Retina (tissue), 1 donor: ENCODE measurements at regions not wholly inside any gene's neighbourhood (a gene's known extent, or its start where the extent isn't known, plus 50 kb on each side); places are given as distances from the start of the nearest gene placed in this dataset.
A peak's percentile ranks its signal among the peaks of the same experiment; 100 is the strongest.
"Not testable (repeated sequence)": the region's sequence is repeated elsewhere in the genome, so short reads cannot be mapped to it uniquely, and the experiment has no call there.

Source experiments
- DNase-seq: peaks from one replicate; pipeline ENCODE4 v3.0.0-alpha.2; 2016

DNA sequence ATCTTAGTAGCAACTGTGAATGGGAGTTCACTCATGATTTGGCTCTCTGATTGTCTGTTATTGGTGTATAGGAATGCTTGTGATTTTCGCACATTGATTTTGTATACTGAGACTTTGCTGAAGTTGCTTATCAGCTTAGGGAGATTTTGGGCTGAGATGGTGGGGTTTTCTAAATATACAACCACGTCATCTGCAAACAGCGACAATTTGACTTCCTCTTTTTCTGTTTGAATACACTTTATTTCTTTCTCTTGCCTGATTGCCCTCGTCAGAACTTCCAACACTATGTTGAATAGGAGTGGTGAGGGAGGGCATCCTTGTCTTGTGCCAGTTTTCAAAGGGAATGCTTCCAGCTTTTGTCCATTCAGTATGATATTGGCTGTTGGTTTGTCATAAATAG, 1883.1 kb upstream of the TENM3 start:
- DNase-seq, result not testable (repeated sequence)

DNA sequence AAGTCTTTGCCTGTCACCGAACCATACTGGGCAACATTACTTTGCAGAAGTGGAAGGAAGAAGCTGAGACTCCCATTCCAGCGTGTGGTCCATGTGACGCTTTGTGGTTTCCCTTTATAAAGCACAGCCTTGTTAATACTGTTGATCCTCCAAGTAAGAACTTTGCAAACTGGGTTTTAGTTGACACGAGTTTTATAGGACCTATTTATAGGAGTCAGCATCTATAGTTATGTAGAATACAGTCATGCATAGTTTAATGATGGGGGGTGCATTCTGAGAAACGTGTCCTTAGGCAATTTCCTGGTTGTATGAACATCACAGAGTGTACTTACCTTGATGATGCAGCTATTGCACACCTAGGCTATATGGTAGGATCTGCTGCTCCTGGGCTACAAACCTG, 1879.4 kb upstream of the TENM3 start:
- no peak for DNase-seq

DNA sequence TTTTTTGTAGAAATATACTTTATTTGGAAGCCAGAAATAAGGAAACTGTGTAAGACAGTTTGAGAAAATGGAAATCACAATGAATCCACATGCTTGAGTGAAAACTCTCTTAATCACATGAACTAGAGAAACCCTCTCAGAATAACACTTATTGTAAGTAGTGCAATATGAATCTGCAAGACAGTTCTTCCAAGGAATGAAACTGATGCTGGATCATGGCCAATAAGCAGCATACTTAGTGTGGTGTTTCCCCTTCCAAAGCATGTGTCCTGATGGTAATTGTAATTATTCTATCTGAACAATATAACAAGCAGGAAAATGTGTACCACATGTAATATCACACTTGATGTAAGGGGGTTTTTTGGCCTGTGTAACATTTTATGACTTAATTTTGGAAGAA, 1870.5 kb upstream of the TENM3 start:
- no peak for DNase-seq

DNA sequence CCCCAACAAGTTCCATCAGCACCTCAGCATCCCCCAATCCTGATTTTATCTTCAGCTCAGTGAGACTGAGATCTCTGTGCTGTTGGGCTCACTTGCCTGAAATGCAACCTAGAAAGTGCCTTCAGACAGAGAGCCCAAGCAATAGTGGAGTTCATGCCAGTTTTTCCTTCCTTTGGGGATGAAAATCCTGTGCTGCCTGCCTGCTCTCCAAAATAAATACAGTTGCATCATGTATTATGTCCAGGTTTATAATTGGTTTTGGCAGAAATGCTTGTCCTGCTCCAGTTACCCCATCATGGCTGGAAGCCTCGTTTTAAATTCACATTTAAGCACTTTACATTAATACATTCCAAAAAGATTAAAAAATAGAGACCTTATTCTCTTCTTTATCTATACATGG, 1865.5 kb upstream of the TENM3 start:
- no peak for DNase-seq

- no peak for DNase-seq
Observed at GRCh38 chr4:180380733-180381132, 1862.5 kb upstream of the TENM3 start.

- DNase-seq, result no peak
Observed at GRCh38 chr4:180391613-180392012, 1851.6 kb upstream of the TENM3 start.

- no peak for DNase-seq
Observed at GRCh38 chr4:180394312-180394711, 1848.9 kb upstream of the TENM3 start.

- no peak for DNase-seq
Observed at GRCh38 chr4:180394730-180395129, 1848.5 kb upstream of the TENM3 start.

DNA sequence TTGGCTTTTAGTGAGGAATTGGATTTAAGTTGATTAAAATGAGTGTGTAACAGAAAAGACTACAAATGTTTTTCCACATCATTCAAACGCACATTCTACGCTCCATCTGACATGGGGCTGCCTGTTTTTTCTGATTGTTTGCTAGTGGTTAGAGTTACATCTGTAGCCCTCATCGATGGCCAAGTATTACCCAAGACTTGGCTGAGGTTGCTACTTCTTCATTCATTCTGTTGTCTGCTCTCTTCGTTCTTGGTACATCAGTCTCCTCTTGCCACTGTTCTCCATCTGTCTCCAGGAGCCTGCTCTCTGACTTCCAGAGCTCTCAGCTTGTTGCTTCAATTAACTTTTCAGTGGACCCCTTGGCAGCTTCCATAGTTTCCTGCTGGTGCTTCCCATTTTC, 1844.6 kb upstream of the TENM3 start:
- no peak for DNase-seq

DNA sequence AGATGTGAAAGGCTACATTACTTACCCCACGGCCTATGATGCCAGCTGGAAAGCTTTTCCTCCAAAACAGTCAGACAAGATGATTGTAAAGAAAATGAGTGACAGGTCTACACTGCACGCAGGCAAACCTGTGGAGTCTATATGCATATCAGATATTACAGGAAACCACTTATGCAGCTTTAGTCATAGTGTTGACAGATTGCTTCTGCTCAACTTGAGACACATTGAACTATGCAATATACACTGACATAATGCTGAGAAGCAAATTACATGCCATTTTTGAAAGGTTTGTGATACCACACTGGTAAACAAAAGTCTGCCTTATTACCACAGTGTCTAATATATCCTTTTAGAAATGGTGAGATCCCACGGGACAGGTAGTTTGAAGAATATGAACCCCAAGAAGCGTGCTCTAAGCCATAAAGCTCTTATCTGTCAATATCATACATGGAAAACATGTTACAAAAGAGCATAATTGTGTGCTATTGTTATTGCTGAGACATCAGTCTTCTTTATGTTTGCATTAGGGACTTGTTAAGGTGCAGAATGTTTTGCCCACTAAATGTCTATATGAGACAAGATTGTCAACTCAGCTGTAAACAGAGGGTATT, 1835.8 kb upstream of the TENM3 start:
- DNase-seq, result no peak

DNA sequence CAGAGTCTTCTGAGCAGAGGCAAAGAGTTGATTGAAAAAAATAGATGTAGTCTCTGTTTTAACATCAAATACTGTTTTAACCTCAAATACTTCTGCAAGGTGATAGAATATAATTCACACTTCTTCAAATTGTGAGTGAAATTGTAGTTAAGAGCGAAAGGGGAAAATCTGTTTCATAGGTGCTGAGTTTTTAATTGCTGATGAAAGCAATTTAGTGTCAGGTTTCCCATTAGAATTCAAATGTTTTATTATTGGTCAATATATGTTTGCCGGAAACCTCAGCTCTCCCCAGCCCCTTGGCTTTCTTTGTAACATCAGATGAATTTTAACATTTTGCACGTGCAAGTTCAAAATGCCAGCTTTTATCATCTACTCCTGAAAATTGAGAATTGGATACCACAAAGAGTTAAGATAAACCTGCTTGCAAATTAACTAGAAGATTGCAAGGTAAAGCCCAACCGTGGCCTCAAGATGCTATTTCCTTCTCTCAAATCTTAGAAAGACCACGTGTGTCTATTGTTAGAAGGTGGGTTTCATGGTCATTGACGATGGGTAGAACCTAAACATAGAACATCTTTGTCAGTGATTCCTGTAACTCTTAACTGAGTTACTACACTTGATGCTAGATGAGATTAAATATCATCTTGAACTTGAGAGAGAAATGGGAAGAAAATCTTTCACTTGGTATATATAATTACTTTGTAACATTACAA, 1824.2 kb upstream of the TENM3 start:
- no peak for DNase-seq

GRCh38 chr4:180422989-180423711, 1820.1 kb upstream of the TENM3 start:
- no peak for DNase-seq

DNA sequence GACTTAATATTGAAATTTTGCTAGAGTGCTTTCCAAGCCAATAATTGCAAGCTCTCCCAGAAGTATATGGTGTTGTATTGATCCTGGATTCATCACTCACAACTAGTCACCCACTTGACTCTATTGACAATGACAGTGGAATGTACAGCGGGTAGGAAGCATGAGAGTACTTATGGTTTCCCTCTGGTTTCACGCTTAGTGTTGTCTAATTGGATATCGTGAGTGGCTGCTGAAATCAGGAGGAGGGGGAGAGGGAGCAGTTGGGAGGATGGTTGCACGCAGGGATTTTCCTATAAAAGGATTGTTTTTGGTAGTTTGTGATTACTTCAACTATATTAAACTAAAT, 1819.5 kb upstream of the TENM3 start:
- peak; percentile 40 for DNase-seq

DNA sequence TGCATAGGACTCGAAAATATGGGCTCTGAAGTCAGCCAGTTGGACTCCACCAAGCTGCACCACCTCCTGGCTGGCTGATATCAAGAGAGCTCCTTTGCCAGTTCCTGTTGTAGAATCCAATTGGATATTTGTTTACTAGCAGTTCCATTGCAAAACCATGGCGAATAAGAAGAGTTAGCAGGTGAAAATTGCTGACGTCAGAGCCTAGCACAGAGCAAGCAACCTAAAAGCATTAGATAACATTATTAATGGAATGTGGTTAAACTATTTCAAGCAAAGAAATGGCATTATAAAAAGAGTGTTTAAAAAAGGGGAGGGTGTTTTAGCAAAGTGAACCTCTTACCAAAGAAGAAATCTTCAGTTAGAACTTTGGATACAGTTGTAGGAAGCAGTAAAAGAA, 1816.3 kb upstream of the TENM3 start:
- no peak for DNase-seq

GRCh38 chr4:180430283-180430682, 1812.9 kb upstream of the TENM3 start:
- DNase-seq, result no peak

- DNase-seq, result no peak
Observed at GRCh38 chr4:180434131-180434895, 1808.9 kb upstream of the TENM3 start.

GRCh38 chr4:180436361-180436760, 1806.8 kb upstream of the TENM3 start:
- no peak for DNase-seq

DNA sequence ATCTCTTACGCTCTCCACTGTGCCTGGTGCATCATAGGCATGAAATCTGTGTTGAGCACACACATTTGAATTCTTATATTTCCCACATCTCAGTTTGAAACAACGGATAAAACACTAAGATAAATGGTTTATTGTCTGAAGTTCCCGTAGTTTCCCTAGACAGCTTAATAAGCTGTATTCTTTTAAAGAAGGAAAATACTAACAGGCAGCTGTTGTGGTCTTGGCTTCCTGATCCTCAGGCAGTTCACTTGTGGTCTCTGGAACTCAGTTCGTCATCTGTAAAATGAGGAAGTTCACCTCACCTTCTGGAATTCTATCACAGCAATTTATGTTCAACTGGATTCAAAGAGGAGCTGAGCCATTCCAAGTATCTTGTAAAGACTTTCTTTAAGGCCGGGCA, 1805.6 kb upstream of the TENM3 start:
- no peak for DNase-seq

GRCh38 chr4:180448306-180448705, 1794.9 kb upstream of the TENM3 start:
- DNase-seq, result no peak

GRCh38 chr4:180449395-180449956, 1793.7 kb upstream of the TENM3 start:
- no peak for DNase-seq

- DNase-seq, result no peak
Observed at GRCh38 chr4:180455226-180455625, 1788.0 kb upstream of the TENM3 start.

GRCh38 chr4:180456928-180457327, 1786.3 kb upstream of the TENM3 start:
- DNase-seq, result no peak

DNA sequence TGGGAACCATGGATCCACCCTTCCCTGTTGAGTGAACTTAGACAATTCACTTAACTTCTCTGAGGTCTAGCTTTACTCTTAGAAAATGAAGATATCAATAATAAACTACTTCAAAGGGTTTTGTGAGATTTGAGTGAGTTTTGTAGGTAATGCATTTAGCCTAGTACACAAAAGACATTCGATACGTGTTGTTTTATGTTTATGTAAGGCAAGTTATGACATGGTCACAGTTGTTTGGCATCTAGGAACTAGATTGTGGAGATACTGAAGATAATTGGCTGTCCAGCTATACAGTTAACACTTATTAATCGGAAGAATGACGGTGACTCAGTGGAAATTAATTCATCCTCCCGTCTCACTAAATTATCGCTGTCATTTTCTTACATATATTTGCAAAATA, 1781.1 kb upstream of the TENM3 start:
- no peak for DNase-seq
